ENCODE measurements at regions not wholly inside any gene's neighbourhood (a gene's known extent, or its start where the extent isn't known, plus 50 kb on each side); places are given as distances from the start of the nearest gene placed in this dataset.
"Not testable (repeated sequence)": the region's sequence is repeated elsewhere in the genome, so short reads cannot be mapped to it uniquely, and the experiment has no call there.

GRCh38 chr2:89205153-89205552, 513.7 kb downstream of the RPIA start:
- not testable (repeated sequence) for H3K9me2 ChIP-seq (ENCODE audit: low read depth, low read length); H3K4me1 ChIP-seq (ENCODE audit: insufficient read depth, low read length, severe bottlenecking)

GRCh38 chr2:89208144-89208932, 516.9 kb downstream of the RPIA start:
- peak overlapping the region; percentile 5; the same call in 1 of the 2 replicates for H3K4me2 ChIP-seq (ENCODE audit: low read length)
- H3K36me3 ChIP-seq (ENCODE audit: insufficient read depth, low read length); H3K27ac ChIP-seq (ENCODE audit: low read depth, low read length, poor library complexity, severe bottlenecking); H4K20me1 ChIP-seq (ENCODE audit: insufficient read depth, low read length); H3K27me3 ChIP-seq (ENCODE audit: insufficient read depth, low read length); H3K9me2 ChIP-seq (ENCODE audit: low read depth, low read length); H3K4me3 ChIP-seq (ENCODE audit: low read depth, low read length, poor library complexity, severe bottlenecking); H3K9me3 ChIP-seq (ENCODE audit: low read length); H3K79me2 ChIP-seq (ENCODE audit: insufficient read depth, low read length); H3F3A ChIP-seq (ENCODE audit: insufficient read depth, low read length); H2AFZ ChIP-seq (ENCODE audit: low read length); H3K9ac ChIP-seq (ENCODE audit: low read length): not testable (repeated sequence)
- H3K4me1 ChIP-seq (ENCODE audit: insufficient read depth, low read length, severe bottlenecking): peaks cover 10% of the 10 kb centered on the region

More at GRCh38 chr2:89205153-89205552, 513.7 kb downstream of the RPIA start:
- H3K9ac ChIP-seq (ENCODE audit: low read length); H3K4me3 ChIP-seq (ENCODE audit: low read depth, low read length, poor library complexity, severe bottlenecking); H3K27me3 ChIP-seq (ENCODE audit: insufficient read depth, low read length); H3F3A ChIP-seq (ENCODE audit: insufficient read depth, low read length); H4K20me1 ChIP-seq (ENCODE audit: insufficient read depth, low read length); H3K27ac ChIP-seq (ENCODE audit: low read depth, low read length, poor library complexity, severe bottlenecking); H2AFZ ChIP-seq (ENCODE audit: low read length); H3K9me3 ChIP-seq (ENCODE audit: low read length); H3K36me3 ChIP-seq (ENCODE audit: insufficient read depth, low read length); H3K79me2 ChIP-seq (ENCODE audit: insufficient read depth, low read length); H3K4me2 ChIP-seq (ENCODE audit: low read length): not testable (repeated sequence)
- peak; percentile 57 for TF ChIP-seq CTCF (IDR thresholded peaks at IDR 0.05; ENCODE audit: low read length)

- not testable (repeated sequence) for H3K9me2 ChIP-seq (ENCODE audit: low read depth, low read length); H3K9ac ChIP-seq (ENCODE audit: low read length); H3K4me3 ChIP-seq (ENCODE audit: low read depth, low read length, poor library complexity, severe bottlenecking); H3K9me3 ChIP-seq (ENCODE audit: low read length); H4K20me1 ChIP-seq (ENCODE audit: insufficient read depth, low read length); H3K36me3 ChIP-seq (ENCODE audit: insufficient read depth, low read length); H3K79me2 ChIP-seq (ENCODE audit: insufficient read depth, low read length); H3K4me2 ChIP-seq (ENCODE audit: low read length); H2AFZ ChIP-seq (ENCODE audit: low read length); H3K27me3 ChIP-seq (ENCODE audit: insufficient read depth, low read length); H3K27ac ChIP-seq (ENCODE audit: low read depth, low read length, poor library complexity, severe bottlenecking); H3F3A ChIP-seq (ENCODE audit: insufficient read depth, low read length)
- TF ChIP-seq CTCF (IDR thresholded peaks at IDR 0.05; ENCODE audit: low read length): peak; percentile 25; the same call in 1 of the 2 replicates
- peaks cover 13% of the 10 kb centered on the region for H3K4me1 ChIP-seq (ENCODE audit: insufficient read depth, low read length, severe bottlenecking)
These were observed 521.7 kb downstream of the RPIA start for GRCh38 chr2:89213151-89213550.

GRCh38 chr2:89213811-89214210, 522.3 kb downstream of the RPIA start:
- not testable (repeated sequence) for H3K9me3 ChIP-seq (ENCODE audit: low read length); H3K79me2 ChIP-seq (ENCODE audit: insufficient read depth, low read length); H3K4me3 ChIP-seq (ENCODE audit: low read depth, low read length, poor library complexity, severe bottlenecking); H3K27me3 ChIP-seq (ENCODE audit: insufficient read depth, low read length); H3K9me2 ChIP-seq (ENCODE audit: low read depth, low read length); H3K4me2 ChIP-seq (ENCODE audit: low read length); H3K9ac ChIP-seq (ENCODE audit: low read length); H3K4me1 ChIP-seq (ENCODE audit: insufficient read depth, low read length, severe bottlenecking); H4K20me1 ChIP-seq (ENCODE audit: insufficient read depth, low read length); H2AFZ ChIP-seq (ENCODE audit: low read length); H3F3A ChIP-seq (ENCODE audit: insufficient read depth, low read length); H3K36me3 ChIP-seq (ENCODE audit: insufficient read depth, low read length); H3K27ac ChIP-seq (ENCODE audit: low read depth, low read length, poor library complexity, severe bottlenecking)

GRCh38 chr2:89221474-89221873, 530.0 kb downstream of the RPIA start:
- not testable (repeated sequence) for H3F3A ChIP-seq (ENCODE audit: insufficient read depth, low read length); H2AFZ ChIP-seq (ENCODE audit: low read length); H3K4me2 ChIP-seq (ENCODE audit: low read length); H3K9me3 ChIP-seq (ENCODE audit: low read length); H3K4me3 ChIP-seq (ENCODE audit: low read depth, low read length, poor library complexity, severe bottlenecking); H3K9ac ChIP-seq (ENCODE audit: low read length); H3K79me2 ChIP-seq (ENCODE audit: insufficient read depth, low read length); H3K36me3 ChIP-seq (ENCODE audit: insufficient read depth, low read length); H3K9me2 ChIP-seq (ENCODE audit: low read depth, low read length); H3K27ac ChIP-seq (ENCODE audit: low read depth, low read length, poor library complexity, severe bottlenecking); H3K27me3 ChIP-seq (ENCODE audit: insufficient read depth, low read length); H4K20me1 ChIP-seq (ENCODE audit: insufficient read depth, low read length)
- H3K4me1 ChIP-seq (ENCODE audit: insufficient read depth, low read length, severe bottlenecking): peaks cover 12% of the 10 kb centered on the region

- not testable (repeated sequence) for H3K36me3 ChIP-seq (ENCODE audit: insufficient read depth, low read length); H3K4me2 ChIP-seq (ENCODE audit: low read length); H3F3A ChIP-seq (ENCODE audit: insufficient read depth, low read length); H3K27ac ChIP-seq (ENCODE audit: low read depth, low read length, poor library complexity, severe bottlenecking); H3K9ac ChIP-seq (ENCODE audit: low read length); H3K79me2 ChIP-seq (ENCODE audit: insufficient read depth, low read length); H3K9me2 ChIP-seq (ENCODE audit: low read depth, low read length); H4K20me1 ChIP-seq (ENCODE audit: insufficient read depth, low read length); H3K4me3 ChIP-seq (ENCODE audit: low read depth, low read length, poor library complexity, severe bottlenecking); H3K27me3 ChIP-seq (ENCODE audit: insufficient read depth, low read length); H3K9me3 ChIP-seq (ENCODE audit: low read length); H2AFZ ChIP-seq (ENCODE audit: low read length)
- H3K4me1 ChIP-seq (ENCODE audit: insufficient read depth, low read length, severe bottlenecking): peaks cover 12% of the 10 kb centered on the region
These were observed 530.7 kb downstream of the RPIA start for GRCh38 chr2:89222063-89222732.
